Endothelial cell (in vitro differentiated cells): ENCODE measurements at regions not wholly inside any gene's neighbourhood (a gene's known extent, or its start where the extent isn't known, plus 50 kb on each side); places are given as distances from the start of the nearest gene placed in this dataset.

ENCODE experiments used
- DNase-seq: peaks from one replicate; pipeline ENCODE4 v3.0.0; 2021; ENCODE audit warnings: low spot score
- H3K27ac Mint-ChIP-seq: one replicate; pipeline ENCODE4 v1.8.0; 2021; ENCODE audit warnings: mixed read lengths, inconsistent platforms; ENCODE audit not compliant: unreplicated experiment
- H3K27me3 Mint-ChIP-seq: one replicate; pipeline ENCODE4 v1.8.0; 2021; ENCODE audit warnings: mild to moderate bottlenecking, moderate library complexity, mixed read lengths, inconsistent platforms; ENCODE audit not compliant: unreplicated experiment
- H3K36me3 Mint-ChIP-seq: one replicate; pipeline ENCODE4 v1.8.0; 2021; ENCODE audit warnings: mild to moderate bottlenecking, low read depth, mixed read lengths, inconsistent platforms; ENCODE audit not compliant: unreplicated experiment
- H3K4me1 Mint-ChIP-seq: one replicate; pipeline ENCODE4 v1.8.0; 2021; ENCODE audit warnings: mild to moderate bottlenecking, mixed read lengths, inconsistent platforms; ENCODE audit not compliant: unreplicated experiment
- H3K4me3 Mint-ChIP-seq: one replicate; pipeline ENCODE4 v1.8.0; 2021; ENCODE audit warnings: mild to moderate bottlenecking, mixed read lengths, inconsistent platforms; ENCODE audit not compliant: unreplicated experiment
- H3K9me3 Mint-ChIP-seq: one replicate; pipeline ENCODE4 v1.8.0; 2021; ENCODE audit warnings: mixed read lengths, inconsistent platforms; ENCODE audit not compliant: unreplicated experiment
- TF ChIP-seq, protein P1 (sequence below): fragments of 200-600 bp; sonication (generic); IDR thresholded peaks from one replicate; pipeline ENCODE4 v1.5.0; 2021; ENCODE audit warnings: antibody characterized with exemption; ENCODE audit not compliant: unreplicated experiment

- no peaks in the 10 kb centered on the region for H3K9me3 Mint-ChIP-seq
- DNase-seq: no peak
- H3K36me3 Mint-ChIP-seq: no peaks in the 10 kb centered on the region
- no peaks in the 10 kb centered on the region for H3K27me3 Mint-ChIP-seq
- no peak overlapping the region for H3K4me3 Mint-ChIP-seq
- no peak overlapping the region for H3K27ac Mint-ChIP-seq
- TF ChIP-seq, protein P1, sequence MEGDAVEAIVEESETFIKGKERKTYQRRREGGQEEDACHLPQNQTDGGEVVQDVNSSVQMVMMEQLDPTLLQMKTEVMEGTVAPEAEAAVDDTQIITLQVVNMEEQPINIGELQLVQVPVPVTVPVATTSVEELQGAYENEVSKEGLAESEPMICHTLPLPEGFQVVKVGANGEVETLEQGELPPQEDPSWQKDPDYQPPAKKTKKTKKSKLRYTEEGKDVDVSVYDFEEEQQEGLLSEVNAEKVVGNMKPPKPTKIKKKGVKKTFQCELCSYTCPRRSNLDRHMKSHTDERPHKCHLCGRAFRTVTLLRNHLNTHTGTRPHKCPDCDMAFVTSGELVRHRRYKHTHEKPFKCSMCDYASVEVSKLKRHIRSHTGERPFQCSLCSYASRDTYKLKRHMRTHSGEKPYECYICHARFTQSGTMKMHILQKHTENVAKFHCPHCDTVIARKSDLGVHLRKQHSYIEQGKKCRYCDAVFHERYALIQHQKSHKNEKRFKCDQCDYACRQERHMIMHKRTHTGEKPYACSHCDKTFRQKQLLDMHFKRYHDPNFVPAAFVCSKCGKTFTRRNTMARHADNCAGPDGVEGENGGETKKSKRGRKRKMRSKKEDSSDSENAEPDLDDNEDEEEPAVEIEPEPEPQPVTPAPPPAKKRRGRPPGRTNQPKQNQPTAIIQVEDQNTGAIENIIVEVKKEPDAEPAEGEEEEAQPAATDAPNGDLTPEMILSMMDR: no peak
- peaks cover 7% of the 10 kb centered on the region for H3K4me1 Mint-ChIP-seq
Observed at GRCh38 chrX:39249999-39250398, 448.7 kb downstream of the MID1IP1 start.

GRCh38 chrX:39251995-39252394, 450.7 kb downstream of the MID1IP1 start:
- Mint-ChIP-seq H3K27ac (no peak overlapping the region), H3K36me3 (no peaks in the 10 kb centered on the region), H3K4me1 (peaks cover 7% of the 10 kb centered on the region), H3K27me3 (no peaks in the 10 kb centered on the region), H3K9me3 (no peaks in the 10 kb centered on the region), H3K4me3 (no peak overlapping the region)
- DNase-seq: no peak
- TF ChIP-seq, protein P1: no peak

GRCh38 chrX:39253551-39253950, 452.3 kb downstream of the MID1IP1 start:
- Mint-ChIP-seq H3K9me3 (no peaks in the 10 kb centered on the region), H3K4me3 (no peak overlapping the region), H3K4me1 (peaks cover 7% of the 10 kb centered on the region), H3K27me3 (no peaks in the 10 kb centered on the region), H3K36me3 (no peaks in the 10 kb centered on the region), H3K27ac (no peak overlapping the region)
- TF ChIP-seq, protein P1: no peak
- no peak for DNase-seq

GRCh38 chrX:39258331-39258730, 457.1 kb downstream of the MID1IP1 start:
- H3K36me3 Mint-ChIP-seq: no peaks in the 10 kb centered on the region
- no peaks in the 10 kb centered on the region for H3K4me1 Mint-ChIP-seq
- no peak overlapping the region for H3K27ac Mint-ChIP-seq
- no peaks in the 10 kb centered on the region for H3K9me3 Mint-ChIP-seq
- no peak for DNase-seq
- H3K27me3 Mint-ChIP-seq: peaks cover 2% of the 10 kb centered on the region
- TF ChIP-seq, protein P1: no peak
- no peak overlapping the region for H3K4me3 Mint-ChIP-seq

DNA sequence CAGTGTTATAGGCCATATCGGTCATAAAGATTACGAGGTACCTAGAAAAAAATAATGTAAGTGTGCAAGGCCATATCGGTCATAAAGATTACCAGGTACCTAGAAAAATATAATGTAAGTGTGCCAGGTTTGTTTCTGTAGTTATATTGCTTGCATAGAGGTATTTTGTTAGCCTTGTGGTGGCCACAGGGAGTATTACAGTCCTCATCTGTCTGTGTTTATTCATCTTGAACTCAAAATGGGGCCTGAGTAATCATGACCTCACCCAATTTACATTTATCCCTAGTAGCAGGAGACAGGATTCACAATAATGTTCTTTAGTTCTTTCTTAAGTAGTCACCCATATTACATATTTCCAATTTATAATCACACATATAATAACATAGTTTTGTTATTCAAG, 459.7 kb downstream of the MID1IP1 start:
- H3K27ac Mint-ChIP-seq: no peak overlapping the region
- no peaks in the 10 kb centered on the region for H3K4me1 Mint-ChIP-seq
- peaks cover 2% of the 10 kb centered on the region for H3K27me3 Mint-ChIP-seq
- H3K4me3 Mint-ChIP-seq: no peak overlapping the region
- H3K36me3 Mint-ChIP-seq: no peaks in the 10 kb centered on the region
- TF ChIP-seq, protein P1: no peak
- no peaks in the 10 kb centered on the region for H3K9me3 Mint-ChIP-seq
- DNase-seq: no peak
